GM23338 (cell line): ENCODE measurements at regions not wholly inside any gene's neighbourhood (a gene's known extent, or its start where the extent isn't known, plus 50 kb on each side); places are given as distances from the start of the nearest gene placed in this dataset.

Experiments
- ATAC-seq: fragments of 200-7000 bp; cut with Tn5 transposase; 3 replicates; pipeline ENCODE4 v1.9.1; 2020
- DNase-seq: peaks from one replicate; pipeline ENCODE4 v3.0.0-alpha.2; 2015; ENCODE audit warnings: low spot score
- H2AFZ ChIP-seq: fragments of 200-600 bp; sonication (generic); 2 replicates; pipeline ENCODE4 v1.8.0; 2016; ENCODE audit warnings: antibody characterized with exemption, mild to moderate bottlenecking, moderate library complexity
- H3F3A ChIP-seq: fragments of 200-600 bp; sonication (generic); replicated peaks from 2 replicates; pipeline ENCODE4 v1.8.0; 2017; ENCODE audit warnings: antibody characterized with exemption, mixed run types, low read depth
- H3K27ac ChIP-seq: fragments of 200-600 bp; sonication (generic); 2 replicates; pipeline ENCODE4 v1.6.1; 2016; ENCODE audit warnings: low read depth
- H3K27me3 ChIP-seq: fragments of 200-600 bp; sonication (generic); 2 replicates; pipeline ENCODE4 v1.8.0; 2016; ENCODE audit warnings: mild to moderate bottlenecking, mixed run types, moderate library complexity; ENCODE audit not compliant: insufficient read depth
- H3K36me3 ChIP-seq: fragments of 200-600 bp; sonication (generic); 2 replicates; pipeline ENCODE4 v1.8.0; 2016; ENCODE audit warnings: mild to moderate bottlenecking; ENCODE audit not compliant: insufficient read depth
- H3K4me1 ChIP-seq: fragments of 200-600 bp; sonication (generic); 2 replicates; pipeline ENCODE4 v1.8.0; 2016; ENCODE audit warnings: mild to moderate bottlenecking, moderate library complexity; ENCODE audit not compliant: insufficient read depth
- H3K4me2 ChIP-seq: fragments of 200-600 bp; sonication (generic); 2 replicates; pipeline ENCODE4 v1.7.1; 2017; ENCODE audit warnings: mixed run types
- H3K4me3 ChIP-seq: fragments of 200-600 bp; sonication (generic); 2 replicates; pipeline ENCODE4 v1.6.1; 2016; ENCODE audit warnings: mixed run types
- H3K79me2 ChIP-seq: fragments of 200-600 bp; sonication (generic); replicated peaks from 2 replicates; pipeline ENCODE4 v1.8.0; 2017; ENCODE audit warnings: mild to moderate bottlenecking; ENCODE audit not compliant: insufficient read depth
- H3K9me2 ChIP-seq: fragments of 200-600 bp; sonication (generic); 2 replicates; pipeline ENCODE4 v1.8.0; 2017; ENCODE audit not compliant: insufficient read depth
- H4K20me1 ChIP-seq: fragments of 200-600 bp; sonication (generic); replicated peaks from 2 replicates; pipeline ENCODE4 v1.8.0; 2017; ENCODE audit warnings: mild to moderate bottlenecking; ENCODE audit not compliant: insufficient read depth
- H3K27ac Mint-ChIP-seq: 2 replicates; pipeline ENCODE4 v1.8.0; 2020; ENCODE audit warnings: inconsistent platforms, mild to moderate bottlenecking, moderate library complexity, mixed read lengths
- H3K27me3 Mint-ChIP-seq: 3 replicates; pipeline ENCODE4 v1.8.0; 2022; ENCODE audit warnings: low read depth, mild to moderate bottlenecking, moderate library complexity, mixed read lengths, inconsistent platforms; ENCODE audit not compliant: insufficient read depth, poor library complexity
- H3K36me3 Mint-ChIP-seq: 3 replicates; pipeline ENCODE4 v1.8.0; 2021; ENCODE audit warnings: low read depth, mild to moderate bottlenecking, inconsistent platforms, moderate library complexity, mixed read lengths
- H3K4me1 Mint-ChIP-seq: 3 replicates; pipeline ENCODE4 v1.8.0; 2020; ENCODE audit warnings: mild to moderate bottlenecking, inconsistent platforms, mixed read lengths
- H3K4me3 Mint-ChIP-seq: 3 replicates; pipeline ENCODE4 v1.8.0; 2021; ENCODE audit warnings: moderate library complexity, mild to moderate bottlenecking, inconsistent platforms, mixed read lengths
- H3K9me3 Mint-ChIP-seq: 3 replicates; pipeline ENCODE4 v1.8.0; 2020; ENCODE audit warnings: moderate library complexity, mild to moderate bottlenecking, inconsistent platforms, mixed read lengths
- CREB1 ChIP-seq: fragments of 250-450 bp; sonication (Bioruptor Pico); IDR thresholded peaks from 2 replicates; pipeline ENCODE4 v1.5.0; 2020; ENCODE audit warnings: low read depth, mild to moderate bottlenecking, moderate library complexity
- EZH2 ChIP-seq: fragments of 200-600 bp; sonication (generic); IDR thresholded peaks from one replicate; pipeline ENCODE4 v1.8.0; 2017; ENCODE audit warnings: antibody characterized with exemption, mild to moderate bottlenecking, low read depth; ENCODE audit not compliant: unreplicated experiment
- EZH2phosphoT487 ChIP-seq: fragments of 200-600 bp; sonication (generic); IDR thresholded peaks from one replicate; pipeline ENCODE4 v1.8.1; 2018; ENCODE audit warnings: antibody characterized with exemption; ENCODE audit not compliant: unreplicated experiment
- JUNB ChIP-seq: IDR thresholded peaks from one replicate; pipeline ENCODE4 v1.6.1; 2016; ENCODE audit warnings: antibody characterized with exemption; ENCODE audit not compliant: unreplicated experiment
- POLR2AphosphoS5 ChIP-seq: IDR thresholded peaks from 2 replicates; pipeline ENCODE4 v1.6.1; 2016; ENCODE audit warnings: antibody characterized with exemption, low read depth
- ZNF114 ChIP-seq: fragments of 250-450 bp; sonication (Bioruptor Pico); IDR thresholded peaks from 2 replicates; pipeline ENCODE4 v1.5.0; 2020; ENCODE audit warnings: mild to moderate bottlenecking, moderate library complexity
- ZNF331 ChIP-seq: fragments of 250-450 bp; sonication (Bioruptor Pico); IDR thresholded peaks from 2 replicates; pipeline ENCODE4 v1.5.0; 2020; ENCODE audit warnings: low read depth, mild to moderate bottlenecking, moderate library complexity
- TF ChIP-seq, protein P1 (sequence below): fragments of 250-450 bp; sonication (Bioruptor Pico); IDR thresholded peaks from 2 replicates; pipeline ENCODE4 v1.5.0; 2020; ENCODE audit warnings: mild to moderate bottlenecking, moderate library complexity
- TF ChIP-seq, protein P2 (sequence below): IDR thresholded peaks from one replicate; pipeline ENCODE4 v1.6.1; 2018; ENCODE audit warnings: antibody characterized with exemption; ENCODE audit not compliant: unreplicated experiment

GRCh38 chr10:33860552-33860951 lies 526.1 kb upstream of the NRP1 start:
- no peaks in the 10 kb centered on the region for H4K20me1 ChIP-seq
- no peak for TF ChIP-seq EZH2
- TF ChIP-seq POLR2AphosphoS5 = no peak
- TF ChIP-seq EZH2phosphoT487 = no peak
- TF ChIP-seq ZNF331 (CRISPR knock-in tag) = no peak
- TF ChIP-seq, protein P1, sequence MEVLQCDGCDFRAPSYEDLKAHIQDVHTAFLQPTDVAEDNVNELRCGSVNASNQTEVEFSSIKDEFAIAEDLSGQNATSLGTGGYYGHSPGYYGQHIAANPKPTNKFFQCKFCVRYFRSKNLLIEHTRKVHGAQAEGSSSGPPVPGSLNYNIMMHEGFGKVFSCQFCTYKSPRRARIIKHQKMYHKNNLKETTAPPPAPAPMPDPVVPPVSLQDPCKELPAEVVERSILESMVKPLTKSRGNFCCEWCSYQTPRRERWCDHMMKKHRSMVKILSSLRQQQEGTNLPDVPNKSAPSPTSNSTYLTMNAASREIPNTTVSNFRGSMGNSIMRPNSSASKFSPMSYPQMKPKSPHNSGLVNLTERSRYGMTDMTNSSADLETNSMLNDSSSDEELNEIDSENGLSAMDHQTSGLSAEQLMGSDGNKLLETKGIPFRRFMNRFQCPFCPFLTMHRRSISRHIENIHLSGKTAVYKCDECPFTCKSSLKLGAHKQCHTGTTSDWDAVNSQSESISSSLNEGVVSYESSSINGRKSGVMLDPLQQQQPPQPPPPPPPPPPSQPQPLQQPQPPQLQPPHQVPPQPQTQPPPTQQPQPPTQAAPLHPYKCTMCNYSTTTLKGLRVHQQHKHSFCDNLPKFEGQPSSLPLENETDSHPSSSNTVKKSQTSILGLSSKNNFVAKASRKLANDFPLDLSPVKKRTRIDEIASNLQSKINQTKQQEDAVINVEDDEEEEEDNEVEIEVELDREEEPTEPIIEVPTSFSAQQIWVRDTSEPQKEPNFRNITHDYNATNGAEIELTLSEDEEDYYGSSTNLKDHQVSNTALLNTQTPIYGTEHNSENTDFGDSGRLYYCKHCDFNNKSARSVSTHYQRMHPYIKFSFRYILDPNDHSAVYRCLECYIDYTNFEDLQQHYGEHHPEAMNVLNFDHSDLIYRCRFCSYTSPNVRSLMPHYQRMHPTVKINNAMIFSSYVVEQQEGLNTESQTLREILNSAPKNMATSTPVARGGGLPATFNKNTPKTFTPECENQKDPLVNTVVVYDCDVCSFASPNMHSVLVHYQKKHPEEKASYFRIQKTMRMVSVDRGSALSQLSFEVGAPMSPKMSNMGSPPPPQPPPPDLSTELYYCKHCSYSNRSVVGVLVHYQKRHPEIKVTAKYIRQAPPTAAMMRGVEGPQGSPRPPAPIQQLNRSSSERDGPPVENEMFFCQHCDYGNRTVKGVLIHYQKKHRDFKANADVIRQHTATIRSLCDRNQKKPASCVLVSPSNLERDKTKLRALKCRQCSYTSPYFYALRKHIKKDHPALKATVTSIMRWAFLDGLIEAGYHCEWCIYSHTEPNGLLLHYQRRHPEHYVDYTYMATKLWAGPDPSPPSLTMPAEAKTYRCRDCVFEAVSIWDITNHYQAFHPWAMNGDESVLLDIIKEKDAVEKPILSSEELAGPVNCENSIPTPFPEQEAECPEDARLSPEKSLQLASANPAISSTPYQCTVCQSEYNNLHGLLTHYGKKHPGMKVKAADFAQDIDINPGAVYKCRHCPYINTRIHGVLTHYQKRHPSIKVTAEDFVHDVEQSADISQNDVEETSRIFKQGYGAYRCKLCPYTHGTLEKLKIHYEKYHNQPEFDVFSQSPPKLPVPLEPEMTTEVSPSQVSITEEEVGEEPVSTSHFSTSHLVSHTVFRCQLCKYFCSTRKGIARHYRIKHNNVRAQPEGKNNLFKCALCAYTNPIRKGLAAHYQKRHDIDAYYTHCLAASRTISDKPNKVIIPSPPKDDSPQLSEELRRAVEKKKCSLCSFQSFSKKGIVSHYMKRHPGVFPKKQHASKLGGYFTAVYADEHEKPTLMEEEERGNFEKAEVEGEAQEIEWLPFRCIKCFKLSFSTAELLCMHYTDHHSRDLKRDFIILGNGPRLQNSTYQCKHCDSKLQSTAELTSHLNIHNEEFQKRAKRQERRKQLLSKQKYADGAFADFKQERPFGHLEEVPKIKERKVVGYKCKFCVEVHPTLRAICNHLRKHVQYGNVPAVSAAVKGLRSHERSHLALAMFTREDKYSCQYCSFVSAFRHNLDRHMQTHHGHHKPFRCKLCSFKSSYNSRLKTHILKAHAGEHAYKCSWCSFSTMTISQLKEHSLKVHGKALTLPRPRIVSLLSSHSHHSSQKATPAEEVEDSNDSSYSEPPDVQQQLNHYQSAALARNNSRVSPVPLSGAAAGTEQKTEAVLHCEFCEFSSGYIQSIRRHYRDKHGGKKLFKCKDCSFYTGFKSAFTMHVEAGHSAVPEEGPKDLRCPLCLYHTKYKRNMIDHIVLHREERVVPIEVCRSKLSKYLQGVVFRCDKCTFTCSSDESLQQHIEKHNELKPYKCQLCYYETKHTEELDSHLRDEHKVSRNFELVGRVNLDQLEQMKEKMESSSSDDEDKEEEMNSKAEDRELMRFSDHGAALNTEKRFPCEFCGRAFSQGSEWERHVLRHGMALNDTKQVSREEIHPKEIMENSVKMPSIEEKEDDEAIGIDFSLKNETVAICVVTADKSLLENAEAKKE = no peak
- TF ChIP-seq, protein P2, sequence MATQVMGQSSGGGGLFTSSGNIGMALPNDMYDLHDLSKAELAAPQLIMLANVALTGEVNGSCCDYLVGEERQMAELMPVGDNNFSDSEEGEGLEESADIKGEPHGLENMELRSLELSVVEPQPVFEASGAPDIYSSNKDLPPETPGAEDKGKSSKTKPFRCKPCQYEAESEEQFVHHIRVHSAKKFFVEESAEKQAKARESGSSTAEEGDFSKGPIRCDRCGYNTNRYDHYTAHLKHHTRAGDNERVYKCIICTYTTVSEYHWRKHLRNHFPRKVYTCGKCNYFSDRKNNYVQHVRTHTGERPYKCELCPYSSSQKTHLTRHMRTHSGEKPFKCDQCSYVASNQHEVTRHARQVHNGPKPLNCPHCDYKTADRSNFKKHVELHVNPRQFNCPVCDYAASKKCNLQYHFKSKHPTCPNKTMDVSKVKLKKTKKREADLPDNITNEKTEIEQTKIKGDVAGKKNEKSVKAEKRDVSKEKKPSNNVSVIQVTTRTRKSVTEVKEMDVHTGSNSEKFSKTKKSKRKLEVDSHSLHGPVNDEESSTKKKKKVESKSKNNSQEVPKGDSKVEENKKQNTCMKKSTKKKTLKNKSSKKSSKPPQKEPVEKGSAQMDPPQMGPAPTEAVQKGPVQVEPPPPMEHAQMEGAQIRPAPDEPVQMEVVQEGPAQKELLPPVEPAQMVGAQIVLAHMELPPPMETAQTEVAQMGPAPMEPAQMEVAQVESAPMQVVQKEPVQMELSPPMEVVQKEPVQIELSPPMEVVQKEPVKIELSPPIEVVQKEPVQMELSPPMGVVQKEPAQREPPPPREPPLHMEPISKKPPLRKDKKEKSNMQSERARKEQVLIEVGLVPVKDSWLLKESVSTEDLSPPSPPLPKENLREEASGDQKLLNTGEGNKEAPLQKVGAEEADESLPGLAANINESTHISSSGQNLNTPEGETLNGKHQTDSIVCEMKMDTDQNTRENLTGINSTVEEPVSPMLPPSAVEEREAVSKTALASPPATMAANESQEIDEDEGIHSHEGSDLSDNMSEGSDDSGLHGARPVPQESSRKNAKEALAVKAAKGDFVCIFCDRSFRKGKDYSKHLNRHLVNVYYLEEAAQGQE = no peak
- no peak for TF ChIP-seq JUNB
- TF ChIP-seq ZNF114 = no peak
- TF ChIP-seq CREB1 = no peak
- no peak overlapping the region for H3K4me2 ChIP-seq
- no peaks in the 10 kb centered on the region for H3K79me2 ChIP-seq
- DNase-seq (no peak), ATAC-seq (no peak)
- no peaks in the 10 kb centered on the region for H3K9me2 ChIP-seq
- Mint-ChIP-seq H3K9me3 (no peaks in the 10 kb centered on the region; the same call in 2 of the 3 replicates), H3K4me1 (peaks cover 28% of the 10 kb centered on the region), H3K27me3 (peaks cover 2% of the 10 kb centered on the region), H3K36me3 (no peaks in the 10 kb centered on the region), H3K27ac (no peak overlapping the region), H3K4me3 (no peak overlapping the region)
- H2AFZ ChIP-seq = no peak overlapping the region
- no peaks in the 10 kb centered on the region for H3K36me3 ChIP-seq
- H3K27me3 ChIP-seq = no peaks in the 10 kb centered on the region
- H3K4me3 ChIP-seq = no peak overlapping the region
- no peaks in the 10 kb centered on the region for H3F3A ChIP-seq
- no peak overlapping the region for H3K27ac ChIP-seq
- peaks cover 29% of the 10 kb centered on the region for H3K4me1 ChIP-seq
